ENCODE measurements at regions not wholly inside any gene's neighbourhood (a gene's known extent, or its start where the extent isn't known, plus 50 kb on each side); places are given as distances from the start of the nearest gene placed in this dataset.

- DNase-seq, result no peak
These were observed 104.2 kb upstream of the DRD2 start for GRCh38 chr11:113579292-113579940.

GRCh38 chr11:113578715-113579250 is 103.6 kb upstream of the DRD2 start:
- no peak for DNase-seq

- DNase-seq, result no peak
These were observed 102.8 kb upstream of the DRD2 start for GRCh38 chr11:113578033-113578380.

GRCh38 chr11:113577356-113578032 is 102.3 kb upstream of the DRD2 start:
- DNase-seq, result no peak

- DNase-seq, result no peak
These were observed 99.4 kb upstream of the DRD2 start for GRCh38 chr11:113574586-113574985.

GRCh38 chr11:113574171-113574570 is 99.0 kb upstream of the DRD2 start:
- DNase-seq, result no peak

- no peak for DNase-seq
These were observed 97.0 kb upstream of the DRD2 start for GRCh38 chr11:113572136-113572735.

- DNase-seq, result no peak
These were observed 96.3 kb upstream of the DRD2 start for GRCh38 chr11:113571531-113571930.

GRCh38 chr11:113570906-113571305 is 95.7 kb upstream of the DRD2 start:
- DNase-seq, result no peak

- DNase-seq, result no peak
These were observed 94.2 kb upstream of the DRD2 start for GRCh38 chr11:113569391-113569790.

GRCh38 chr11:113568566-113568965 is 93.4 kb upstream of the DRD2 start:
- DNase-seq, result no peak

- no peak for DNase-seq
These were observed 92.8 kb upstream of the DRD2 start for GRCh38 chr11:113567867-113568544.

- DNase-seq, result no peak
These were observed 91.9 kb upstream of the DRD2 start for GRCh38 chr11:113567097-113567496.

GRCh38 chr11:113564527-113565130 is 89.4 kb upstream of the DRD2 start:
- DNase-seq, result no peak

- no peak for DNase-seq
These were observed 88.7 kb upstream of the DRD2 start for GRCh38 chr11:113563766-113564526.

- DNase-seq, result no peak
These were observed 87.8 kb upstream of the DRD2 start for GRCh38 chr11:113562981-113563461.

- no peak for DNase-seq
These were observed 87.4 kb upstream of the DRD2 start for GRCh38 chr11:113562576-113562975.

GRCh38 chr11:113557926-113558325 is 82.7 kb upstream of the DRD2 start:
- no peak for DNase-seq

GRCh38 chr11:113556036-113556435 is 80.8 kb upstream of the DRD2 start:
- no peak for DNase-seq

GRCh38 chr11:113555071-113555619 is 79.9 kb upstream of the DRD2 start:
- DNase-seq, result no peak

GRCh38 chr11:113554526-113554925 is 79.3 kb upstream of the DRD2 start:
- DNase-seq, result no peak

- DNase-seq, result no peak
These were observed 78.7 kb upstream of the DRD2 start for GRCh38 chr11:113553915-113554314.
